H1 (cell line): ENCODE measurements at regions not wholly inside any gene's neighbourhood (a gene's known extent, or its start where the extent isn't known, plus 50 kb on each side); places are given as distances from the start of the nearest gene placed in this dataset.

Experiments used
- CTCF ChIA-PET: fragments of 300-600 bp; sonication (Branson Sonifier 250); formaldehyde crosslinking; loops from one replicate; lab custom pipeline; 2021; ENCODE audit not compliant: partially characterized antibody; lab: Charles Lee
- POLR2A ChIA-PET: fragments of 300-600 bp; sonication (Branson Sonifier 250); formaldehyde crosslinking; loops from one replicate; lab custom pipeline; 2021; ENCODE audit warnings: inconsistent platforms; ENCODE audit not compliant: partially characterized antibody; lab: Charles Lee
- DNase-seq, 2 experiments: peaks; one replicate each; pipeline versions ENCODE4 v3.0.0 to v3.0.0-alpha.2; 2010 to 2022; ENCODE audit warnings: low spot score in 2 of 2, low read depth in 1 of 2, mixed read lengths in 1 of 2
- FAIRE-seq: peaks from 2 replicates; lab custom pipeline; 2011; peaks lifted over from hg19 to GRCh38; lab: Jason Lieb, UNC
- H2AFZ ChIP-seq: 2 replicates; pipeline ENCODE4 v1.8.1; 2012; ENCODE audit warnings: low read length, inconsistent platforms
- H2AK5ac ChIP-seq: 2 replicates; pipeline ENCODE4 v1.6.1; 2013; ENCODE audit warnings: low read depth, low read length
- H2BK120ac ChIP-seq: replicated peaks from 2 replicates; pipeline ENCODE3; 2013; ENCODE audit warnings: low read depth, low read length, inconsistent platforms
- H2BK12ac ChIP-seq: 2 replicates; pipeline ENCODE4 v1.6.1; 2013; ENCODE audit warnings: low read depth, low read length
- H2BK15ac ChIP-seq: 2 replicates; pipeline ENCODE4 v1.6.1; 2013; ENCODE audit warnings: low read length
- H2BK20ac ChIP-seq: 2 replicates; pipeline ENCODE4 v1.6.1; 2013; ENCODE audit warnings: low read length
- H2BK5ac ChIP-seq: 2 replicates; pipeline ENCODE4 v1.6.1; 2013; ENCODE audit warnings: low read depth, low read length
- H3K14ac ChIP-seq: 2 replicates; pipeline ENCODE4 v1.6.1; 2013; ENCODE audit warnings: inconsistent platforms; ENCODE audit not compliant: insufficient read length
- H3K18ac ChIP-seq: 2 replicates; pipeline ENCODE4 v1.6.1; 2013; ENCODE audit warnings: low read length; ENCODE audit errors: extremely low read depth
- H3K23ac ChIP-seq: 2 replicates; pipeline ENCODE4 v1.6.1; 2013; ENCODE audit warnings: inconsistent platforms; ENCODE audit not compliant: insufficient read length
- H3K23me2 ChIP-seq: 2 replicates; pipeline ENCODE4 v1.6.1; 2013; ENCODE audit warnings: low read depth, low read length
- H3K27ac ChIP-seq: 2 replicates; pipeline ENCODE4 v1.6.1; 2011; ENCODE audit warnings: low read depth, low read length, inconsistent platforms
- H3K27me3 ChIP-seq, 4 experiments: replicated peaks in 1 of 4; 1 replicate in 1 of 4; 2 replicates in 3 of 4; pipeline versions ENCODE4 v1.6.1 to v1.8.1; 2011 to 2013; ENCODE audit warnings: low read length in 3 of 4, mild to moderate bottlenecking in 3 of 4, inconsistent platforms in 2 of 4, mixed read lengths in 2 of 4, moderate library complexity in 1 of 4; ENCODE audit not compliant: control insufficient read depth in 3 of 4, insufficient read depth in 3 of 4; ENCODE audit errors: extremely low read depth in 1 of 4
- H3K36me3 ChIP-seq, 4 experiments: 2 replicates each; pipeline versions ENCODE4 v1.6.1 to v1.8.1; 2011 to 2013; ENCODE audit warnings: mild to moderate bottlenecking in 4 of 4, low read length in 3 of 4, moderate library complexity in 2 of 4, control low read depth in 1 of 4, inconsistent platforms in 1 of 4; ENCODE audit not compliant: insufficient read depth in 4 of 4, control insufficient read depth in 2 of 4
- H3K4ac ChIP-seq: replicated peaks from 2 replicates; pipeline ENCODE3; 2013; ENCODE audit warnings: low read length, low read depth, mixed read lengths, inconsistent platforms; ENCODE audit not compliant: insufficient read length
- H3K4me1 ChIP-seq, 4 experiments: replicated peaks in 1 of 4; 1 replicate in 1 of 4; 2 replicates in 3 of 4; pipeline versions ENCODE4 v1.6.1 to v1.8.1; 2011 to 2013; ENCODE audit warnings: low read length in 3 of 4, inconsistent platforms in 2 of 4, mixed read lengths in 1 of 4; ENCODE audit not compliant: insufficient read depth in 4 of 4, control insufficient read depth in 3 of 4
- H3K4me2 ChIP-seq, 2 experiments: 2 replicates each; pipeline versions ENCODE4 v1.6.1 to v1.8.1; 2011 to 2013; ENCODE audit warnings: low read depth in 2 of 2, low read length in 2 of 2, control low read depth in 1 of 2, inconsistent platforms in 1 of 2, mild to moderate bottlenecking in 1 of 2; ENCODE audit not compliant: insufficient read depth in 1 of 2
- H3K4me3 ChIP-seq, 4 experiments: fragments of 200-600, 300-600 bp in 1 of 4; sonication (generic), shearing (Covaris generic), sonication (Bioruptor Twin) in 1 of 4; 2 replicates each; pipeline versions ENCODE4 v1.5.1 to v1.8.1; 2011 to 2016; ENCODE audit warnings: low read length in 4 of 4, low read depth in 3 of 4, control low read depth in 2 of 4, inconsistent platforms in 2 of 4, mild to moderate bottlenecking in 2 of 4, mixed read lengths in 1 of 4, moderate library complexity in 1 of 4; ENCODE audit not compliant: insufficient read depth in 2 of 4; ENCODE audit errors: extremely low read depth in 1 of 4
- H3K56ac ChIP-seq: replicated peaks from 2 replicates; pipeline ENCODE3; 2013; ENCODE audit warnings: low read depth, mild to moderate bottlenecking, mixed read lengths, low read length, inconsistent platforms; ENCODE audit not compliant: insufficient read length
- H3K79me1 ChIP-seq: 2 replicates; pipeline ENCODE4 v1.6.1; 2013; ENCODE audit warnings: low read depth, low read length, control low read depth
- H3K79me2 ChIP-seq, 2 experiments: 2 replicates each; pipeline versions ENCODE4 v1.6.1 to v1.8.1; 2012 to 2013; ENCODE audit warnings: low read length in 2 of 2, mild to moderate bottlenecking in 2 of 2, inconsistent platforms in 1 of 2; ENCODE audit not compliant: insufficient read depth in 2 of 2, control insufficient read depth in 1 of 2
- H3K9ac ChIP-seq, 4 experiments: replicated peaks in 1 of 4; 1 replicate in 1 of 4; 2 replicates in 3 of 4; pipeline versions ENCODE4 v1.6.1 to v1.8.1; 2011 to 2013; ENCODE audit warnings: low read depth in 3 of 4, low read length in 3 of 4, control low read depth in 2 of 4, mild to moderate bottlenecking in 2 of 4, moderate library complexity in 2 of 4, inconsistent platforms in 1 of 4; ENCODE audit errors: extremely low read depth in 1 of 4
- H3K9me3 ChIP-seq, 2 experiments: 2 replicates each; pipeline versions ENCODE4 v1.6.1 to v1.8.1; 2012 to 2013; ENCODE audit warnings: mild to moderate bottlenecking in 2 of 2, moderate library complexity in 2 of 2, control low read depth in 1 of 2, inconsistent platforms in 1 of 2, low read depth in 1 of 2, low read length in 1 of 2, mixed read lengths in 1 of 2; ENCODE audit not compliant: insufficient read depth in 2 of 2
- H4K20me1 ChIP-seq, 2 experiments: replicated peaks in 1 of 2; 2 replicates each; pipeline versions ENCODE3 to v1.8.1; 2011 to 2013; ENCODE audit warnings: inconsistent platforms in 2 of 2, low read length in 2 of 2, mild to moderate bottlenecking in 1 of 2; ENCODE audit not compliant: insufficient read depth in 2 of 2, control insufficient read depth in 1 of 2
- H4K5ac ChIP-seq: 2 replicates; pipeline ENCODE4 v1.6.1; 2013; ENCODE audit warnings: low read length, low read depth, mixed read lengths, inconsistent platforms; ENCODE audit not compliant: insufficient read length
- H4K8ac ChIP-seq: 2 replicates; pipeline ENCODE4 v1.8.0; 2013; ENCODE audit warnings: mild to moderate bottlenecking, moderate library complexity, low read length, inconsistent platforms; ENCODE audit not compliant: insufficient read depth; ENCODE audit errors: extremely low read depth
- H4K91ac ChIP-seq: replicated peaks from 2 replicates; pipeline ENCODE3; 2013; ENCODE audit warnings: low read length, mixed read lengths, inconsistent platforms; ENCODE audit not compliant: insufficient read length
- CEBPB ChIP-seq: IDR thresholded peaks from 2 replicates; pipeline ENCODE4 v1.6.1; 2012; ENCODE audit warnings: low read depth, low read length
- SIN3A ChIP-seq, 2 experiments: IDR thresholded peaks in 1 of 2; conservative IDR thresholded peaks in 1 of 2; 2 replicates each; pipeline ENCODE4 v1.6.1; 2011 to 2012; ENCODE audit warnings: low read length in 2 of 2, improper control_type of control experiment in 1 of 2, low read depth in 1 of 2, mild to moderate bottlenecking in 1 of 2
- WGBS, 2 experiments: shearing (Covaris generic) in 1 of 2; methylation state at CpG; one replicate each; pipeline versions ENCODE4 v1.1.6 to v1.1.7; 2013 to 2015; ENCODE audit warnings: low lambda C conversion rate in 2 of 2, mixed read lengths in 2 of 2, inconsistent platforms in 1 of 2, low coverage in 1 of 2, missing lambda C conversion rate in 1 of 2; ENCODE audit not compliant: insufficient replicate concordance in 2 of 2, insufficient coverage in 1 of 2, insufficient read length in 1 of 2; ENCODE audit errors: extremely low coverage in 1 of 2, missing lambda C conversion rate in 1 of 2; 5-methylcytosine and 5-hydroxymethylcytosine counted together

DNA sequence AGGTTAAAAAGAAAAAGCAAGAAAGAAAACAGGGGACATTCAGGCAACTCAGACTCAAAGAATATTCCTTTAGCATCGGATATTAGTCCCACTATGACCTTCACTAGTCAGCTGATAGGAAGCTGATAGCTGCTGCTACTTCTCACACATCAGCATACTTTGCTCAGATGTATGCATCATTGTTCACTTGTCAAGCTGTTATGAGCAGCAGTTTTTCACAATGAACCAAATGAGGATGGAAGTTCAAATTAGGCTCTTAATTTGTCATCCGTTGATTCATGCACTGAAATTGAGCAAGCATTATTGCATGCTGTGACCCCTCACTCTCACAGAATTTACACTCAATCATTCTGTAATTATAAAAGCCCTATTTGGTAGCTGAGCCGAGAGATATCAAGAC lies 257.7 kb downstream of the SNX13 start:
- Histone ChIP-seq H3K79me1 (no peaks in the 10 kb centered on the region), H2BK5ac (no peak overlapping the region; the same call in 1 of the 2 replicates), H3K4me3 (no peak overlapping the region), H3K18ac (no peak overlapping the region), H3K36me3 (no peaks in the 10 kb centered on the region), H3K27me3 (no peaks in the 10 kb centered on the region), H3K4me1 (peaks cover 0 to 2% (median under 1%) of the 10 kb centered on the region in 4 experiments; a peak in 3 of 7 replicates), H3K14ac (no peak overlapping the region), H3K9ac (no peak overlapping the region), H3K79me2 (no peaks in the 10 kb centered on the region), H2BK12ac (no peak overlapping the region), H2BK15ac (no peak overlapping the region), H3K56ac (no peak overlapping the region), H4K91ac (no peak overlapping the region), H4K20me1 (no peaks in the 10 kb centered on the region), H4K5ac (no peak overlapping the region), H2BK20ac (no peak overlapping the region), H2AK5ac (no peak overlapping the region), H3K9me3 (no peaks in the 10 kb centered on the region), H2AFZ (no peak overlapping the region), H3K23ac (no peak overlapping the region), H3K23me2 (no peaks in the 10 kb centered on the region), H3K4me2 (no peak overlapping the region), H3K4ac (no peak overlapping the region), H2BK120ac (no peak overlapping the region), H3K27ac (no peak overlapping the region), H4K8ac (no peak overlapping the region)
- 80% methylated on average over 3 of the region's 3 CpGs; no CpG with 5 or more reads in 1 of the 2 experiments for WGBS, 2 experiments
- FAIRE-seq (no peak), DNase-seq (no peak)
- CTCF ChIA-PET = interaction anchor here (0.8 to 1.6 kb wide), 5 partner anchors 8 to 639 kb away, joined by 3 to 5 read pairs (median 3); no protein-coding TSS in a partner anchor
- POLR2A ChIA-PET = no interaction called here
- TF ChIP-seq CEBPB (no peak), SIN3A (conservative IDR thresholded peaks at IDR 0.05 in 1 of 2, IDR thresholded peaks at IDR 0.05 in 1 of 2; ENCODE audit: low read depth in 1 of 2, low read length in 2 of 2) (no peak)
